Astrocyte (in vitro differentiated cells and primary cell): ENCODE measurements at regions not wholly inside any gene's neighbourhood (a gene's known extent, or its start where the extent isn't known, plus 50 kb on each side); places are given as distances from the start of the nearest gene placed in this dataset.

ENCODE experiments used
- DNase-seq: peaks from one replicate; pipeline ENCODE4 v3.0.0-alpha.2; 2010; ENCODE audit warnings: low read depth
- FAIRE-seq: peaks from 2 replicates; lab custom pipeline; 2011; peaks lifted over from hg19 to GRCh38; lab: Jason Lieb, UNC
- H2AFZ ChIP-seq: 2 replicates; pipeline ENCODE4 v1.6.0; 2012; ENCODE audit warnings: low read depth, low read length, inconsistent platforms
- H3K27ac ChIP-seq: 2 replicates; pipeline ENCODE4 v1.5.1; 2011; ENCODE audit warnings: low read depth, low read length, inconsistent platforms
- H3K27me3 ChIP-seq: 2 replicates; pipeline ENCODE4 v1.6.0; 2011; ENCODE audit warnings: low read length, inconsistent platforms; ENCODE audit not compliant: insufficient read depth
- H3K36me3 ChIP-seq: 2 replicates; pipeline ENCODE4 v1.5.1; 2011; ENCODE audit warnings: low read length, inconsistent platforms; ENCODE audit not compliant: insufficient read depth
- H3K4me1 ChIP-seq: 2 replicates; pipeline ENCODE4 v1.5.1; 2011; ENCODE audit warnings: low read length, inconsistent platforms; ENCODE audit not compliant: insufficient read depth
- H3K4me2 ChIP-seq: 2 replicates; pipeline ENCODE4 v1.6.0; 2012; ENCODE audit warnings: low read length, inconsistent platforms
- H3K4me3 ChIP-seq: 2 replicates; pipeline ENCODE4 v1.5.1; 2011; ENCODE audit warnings: low read depth, mild to moderate bottlenecking, low read length, inconsistent platforms; ENCODE audit not compliant: insufficient read depth
- H3K79me2 ChIP-seq: 2 replicates; pipeline ENCODE4 v1.6.0; 2012; ENCODE audit warnings: mild to moderate bottlenecking, low read length, inconsistent platforms; ENCODE audit not compliant: insufficient read depth
- H3K9ac ChIP-seq: 2 replicates; pipeline ENCODE4 v1.6.0; 2012; ENCODE audit warnings: mild to moderate bottlenecking, low read length, inconsistent platforms
- H3K9me3 ChIP-seq: 2 replicates; pipeline ENCODE4 v1.5.1; 2012; ENCODE audit warnings: low read depth, mild to moderate bottlenecking, low read length, inconsistent platforms; ENCODE audit not compliant: insufficient read depth
- H4K20me1 ChIP-seq: 2 replicates; pipeline ENCODE4 v1.6.0; 2012; ENCODE audit warnings: low read length, inconsistent platforms; ENCODE audit not compliant: insufficient read depth
- H3K27ac Mint-ChIP-seq: one replicate; pipeline ENCODE4 v1.8.0; 2021; ENCODE audit warnings: mild to moderate bottlenecking, mixed read lengths; ENCODE audit not compliant: unreplicated experiment
- H3K27me3 Mint-ChIP-seq: one replicate; pipeline ENCODE4 v1.8.0; 2021; ENCODE audit warnings: low read depth, mixed read lengths; ENCODE audit not compliant: unreplicated experiment
- H3K36me3 Mint-ChIP-seq: one replicate; pipeline ENCODE4 v1.8.0; 2021; ENCODE audit warnings: low read depth, mixed read lengths; ENCODE audit not compliant: unreplicated experiment
- H3K4me1 Mint-ChIP-seq: one replicate; pipeline ENCODE4 v1.8.0; 2021; ENCODE audit warnings: low read depth, mixed read lengths; ENCODE audit not compliant: unreplicated experiment
- H3K4me3 Mint-ChIP-seq: one replicate; pipeline ENCODE4 v1.8.0; 2021; ENCODE audit warnings: mild to moderate bottlenecking, moderate library complexity, mixed read lengths; ENCODE audit not compliant: unreplicated experiment
- H3K9me3 Mint-ChIP-seq: one replicate; pipeline ENCODE4 v1.8.0; 2021; ENCODE audit warnings: mild to moderate bottlenecking, mixed read lengths; ENCODE audit not compliant: unreplicated experiment
- CTCF ChIP-seq: IDR thresholded peaks from 2 replicates; pipeline ENCODE4 v1.5.1; 2011; ENCODE audit warnings: low read depth, mild to moderate bottlenecking, inconsistent platforms, low read length, moderate library complexity; ENCODE audit not compliant: insufficient read depth
- EZH2 ChIP-seq: IDR thresholded peaks from 2 replicates; pipeline ENCODE4 v1.6.1; 2012; ENCODE audit warnings: mild to moderate bottlenecking, low read length, inconsistent platforms; ENCODE audit not compliant: insufficient read depth

- H3K27me3 ChIP-seq = no peaks in the 10 kb centered on the region
- H4K20me1 ChIP-seq = no peaks in the 10 kb centered on the region
- H3K4me3 ChIP-seq = no peak overlapping the region
- H3K9ac ChIP-seq = no peak overlapping the region
- DNase-seq (no peak), FAIRE-seq (no peak)
- TF ChIP-seq EZH2 (no peak), CTCF (no peak)
- no peaks in the 10 kb centered on the region for H3K79me2 ChIP-seq
- no peaks in the 10 kb centered on the region for H3K9me3 ChIP-seq
- H3K4me1 ChIP-seq = peaks cover 14% of the 10 kb centered on the region
- H2AFZ ChIP-seq = no peak overlapping the region
- no peak overlapping the region for H3K27ac Mint-ChIP-seq
- no peak overlapping the region for H3K27ac ChIP-seq
- H3K4me3 Mint-ChIP-seq = no peak overlapping the region
- H3K4me1 Mint-ChIP-seq = peaks cover 23% of the 10 kb centered on the region
- no peaks in the 10 kb centered on the region for H3K36me3 ChIP-seq
- peaks cover 3% of the 10 kb centered on the region for H3K36me3 Mint-ChIP-seq
- H3K27me3 Mint-ChIP-seq = no peaks in the 10 kb centered on the region
- no peak overlapping the region for H3K4me2 ChIP-seq
- peaks cover 2% of the 10 kb centered on the region for H3K9me3 Mint-ChIP-seq
Observed at GRCh38 chr4:164207460-164207859, 546.5 kb upstream of the SMIM31 start.

- Mint-ChIP-seq H3K9me3 (peaks cover 2% of the 10 kb centered on the region), H3K27ac (no peak overlapping the region), H3K4me1 (peaks cover 15% of the 10 kb centered on the region), H3K27me3 (no peaks in the 10 kb centered on the region), H3K36me3 (no peaks in the 10 kb centered on the region), H3K4me3 (no peak overlapping the region)
- peaks cover 3% of the 10 kb centered on the region for H3K4me1 ChIP-seq
- no peaks in the 10 kb centered on the region for H3K36me3 ChIP-seq
- H3K4me2 ChIP-seq = no peak overlapping the region
- H3K79me2 ChIP-seq = no peaks in the 10 kb centered on the region
- H3K9ac ChIP-seq = no peak overlapping the region
- no peak overlapping the region for H2AFZ ChIP-seq
- peak; percentile 3 for DNase-seq
- H3K4me3 ChIP-seq = no peak overlapping the region
- H3K9me3 ChIP-seq = no peaks in the 10 kb centered on the region
- no peak for FAIRE-seq
- H4K20me1 ChIP-seq = no peaks in the 10 kb centered on the region
- no peaks in the 10 kb centered on the region for H3K27me3 ChIP-seq
- H3K27ac ChIP-seq = no peak overlapping the region
- TF ChIP-seq CTCF = no peak
- TF ChIP-seq EZH2 = no peak
Observed at GRCh38 chr4:164210377-164210776, 543.6 kb upstream of the SMIM31 start.

- H3K27me3 Mint-ChIP-seq = no peaks in the 10 kb centered on the region
- no peaks in the 10 kb centered on the region for H4K20me1 ChIP-seq
- H3K4me3 Mint-ChIP-seq = no peak overlapping the region
Observed at GRCh38 chr4:164212134-164212533, 541.8 kb upstream of the SMIM31 start.

More at GRCh38 chr4:164212134-164212533, 541.8 kb upstream of the SMIM31 start:
- H3K9me3 ChIP-seq = no peaks in the 10 kb centered on the region
- H3K4me1 Mint-ChIP-seq = peaks cover 15% of the 10 kb centered on the region
- no peak overlapping the region for H2AFZ ChIP-seq
- peaks cover 2% of the 10 kb centered on the region for H3K9me3 Mint-ChIP-seq
- H3K4me2 ChIP-seq = no peak overlapping the region
- H3K36me3 ChIP-seq = no peaks in the 10 kb centered on the region
- peak overlapping the region; percentile 54 for H3K27ac Mint-ChIP-seq
- no peak overlapping the region for H3K4me3 ChIP-seq
- FAIRE-seq = no peak
- H3K9ac ChIP-seq = no peak overlapping the region
- no peaks in the 10 kb centered on the region for H3K36me3 Mint-ChIP-seq
- TF ChIP-seq CTCF (no peak), EZH2 (no peak)
- H3K79me2 ChIP-seq = no peaks in the 10 kb centered on the region
- no peaks in the 10 kb centered on the region for H3K27me3 ChIP-seq
- no peak overlapping the region for H3K27ac ChIP-seq
- DNase-seq = peak; percentile 65
- H3K4me1 ChIP-seq = peaks cover 3% of the 10 kb centered on the region
